HG02642 (cell line): ENCODE measurements at regions not wholly inside any gene's neighbourhood (a gene's known extent, or its start where the extent isn't known, plus 50 kb on each side); places are given as distances from the start of the nearest gene placed in this dataset.
"Not testable (repeated sequence)": the region's sequence is repeated elsewhere in the genome, so short reads cannot be mapped to it uniquely, and the experiment has no call there.

Experiments
- ATAC-seq: cut with Tn5 transposase; IDR thresholded peaks from one replicate; pipeline ENCODE4 v1.9.1; 2021; ENCODE audit warnings: mild to moderate bottlenecking; ENCODE audit not compliant: unreplicated experiment, poor library complexity

DNA sequence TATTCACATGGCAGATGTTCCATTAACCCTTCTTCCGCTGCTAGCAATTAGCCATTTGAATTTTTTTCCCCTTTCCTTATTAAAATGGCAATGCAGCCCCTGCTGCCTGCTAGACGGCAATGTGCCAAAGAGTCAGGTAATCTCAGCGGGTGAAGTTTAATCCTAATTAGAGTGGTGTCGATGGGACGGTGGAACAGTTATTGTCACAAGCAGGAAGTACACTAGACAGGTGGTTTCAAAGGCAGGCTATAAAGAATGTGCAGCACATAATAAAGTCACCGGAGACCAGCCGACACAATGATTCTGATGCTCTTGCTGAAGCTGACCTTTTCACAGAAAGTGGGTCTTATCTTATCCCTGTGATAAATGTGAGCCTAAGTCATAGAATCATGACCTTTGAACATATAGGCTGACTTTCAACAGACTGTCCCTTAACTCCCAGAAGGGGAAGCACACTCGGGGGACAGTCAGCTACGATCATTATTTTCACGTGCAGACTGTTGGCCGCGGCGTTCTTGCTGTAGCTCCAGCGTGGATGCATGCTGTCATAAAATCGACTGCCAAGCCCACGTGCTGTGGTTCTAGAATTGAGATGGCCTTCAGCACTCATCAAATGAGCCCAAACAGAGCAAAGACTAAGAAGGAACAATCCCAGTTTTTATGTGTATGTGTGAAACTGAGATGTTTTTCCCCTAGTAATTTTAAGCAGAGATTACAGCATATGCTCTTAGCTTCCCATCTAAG is 926.2 kb upstream of the SOX11 start:
- ATAC-seq, result no peak

DNA sequence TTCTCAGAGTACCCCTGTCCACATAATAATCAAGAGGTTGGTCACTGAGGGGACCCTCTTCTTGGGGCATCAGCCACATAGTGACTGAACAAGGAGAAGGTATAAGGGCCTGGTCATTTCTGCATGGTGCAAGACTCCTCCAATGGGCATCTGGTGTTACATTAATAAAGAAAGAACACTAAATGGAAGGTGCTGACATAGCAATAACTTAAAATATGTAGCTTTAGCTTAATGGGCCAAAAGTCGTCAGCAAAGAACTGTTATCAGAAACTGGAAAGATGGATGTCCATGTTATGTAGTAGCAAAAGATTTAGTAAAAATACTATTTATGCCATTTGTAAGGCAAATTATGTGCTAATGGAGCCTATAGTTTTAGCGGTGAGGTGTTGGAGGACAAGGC is 916.5 kb upstream of the SOX11 start:
- no peak for ATAC-seq

DNA sequence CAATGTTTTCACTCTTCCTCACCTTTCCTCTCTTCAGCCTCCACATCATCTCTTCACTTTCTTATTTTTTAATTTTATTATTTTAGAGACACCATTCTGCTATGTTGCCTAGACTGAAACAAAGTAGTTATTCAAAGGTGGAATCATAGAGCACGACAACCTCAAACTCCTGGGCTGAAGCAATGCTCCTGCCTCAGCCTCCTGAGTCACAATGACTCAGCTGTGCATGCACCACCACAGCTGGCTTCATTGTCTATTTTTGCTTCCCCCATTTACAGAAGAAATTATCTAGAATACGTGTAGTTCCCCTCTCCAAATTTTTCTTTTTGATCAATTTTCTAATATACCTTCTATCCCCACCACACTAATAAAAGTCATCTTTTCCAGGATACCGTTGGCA is 911.5 kb upstream of the SOX11 start:
- no peak for ATAC-seq

DNA sequence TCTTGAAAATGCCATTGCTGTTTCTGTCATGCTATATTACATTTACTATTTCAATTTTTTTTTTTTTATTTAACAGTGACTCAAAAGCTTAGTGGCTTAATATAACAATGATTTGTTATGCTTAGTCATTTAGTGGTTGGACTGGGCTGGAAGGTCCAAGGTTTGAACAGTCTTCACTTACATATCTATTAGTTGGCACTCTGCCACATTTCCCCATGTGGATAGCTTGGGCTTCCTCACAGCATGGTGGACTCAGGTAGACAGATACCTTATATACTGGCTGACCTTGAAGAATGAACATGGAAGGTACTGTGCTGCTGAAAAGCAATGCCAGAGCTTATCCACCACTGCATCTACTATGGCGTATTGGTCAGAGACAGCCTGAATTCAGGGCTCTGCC is 909.5 kb upstream of the SOX11 start:
- ATAC-seq, result no peak

DNA sequence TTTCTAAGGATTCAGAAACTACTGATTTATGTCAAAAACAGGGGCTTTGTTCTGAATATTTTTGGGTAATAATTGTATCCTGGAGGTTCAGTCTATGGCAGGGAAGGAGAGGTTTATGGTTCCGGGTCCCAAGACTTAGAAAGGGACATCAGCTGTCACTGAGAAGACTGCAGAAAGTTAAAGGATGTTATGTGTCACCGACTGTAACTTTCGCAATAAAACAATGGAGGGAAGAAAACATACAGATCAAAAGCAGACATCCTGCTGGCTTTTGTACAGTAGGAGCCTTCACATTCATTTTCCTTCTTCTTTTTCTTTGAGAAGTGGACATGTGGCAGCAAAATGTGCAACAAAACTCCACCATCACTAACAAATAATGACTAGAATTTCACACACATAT is 900.7 kb upstream of the SOX11 start:
- ATAC-seq, result no peak

DNA sequence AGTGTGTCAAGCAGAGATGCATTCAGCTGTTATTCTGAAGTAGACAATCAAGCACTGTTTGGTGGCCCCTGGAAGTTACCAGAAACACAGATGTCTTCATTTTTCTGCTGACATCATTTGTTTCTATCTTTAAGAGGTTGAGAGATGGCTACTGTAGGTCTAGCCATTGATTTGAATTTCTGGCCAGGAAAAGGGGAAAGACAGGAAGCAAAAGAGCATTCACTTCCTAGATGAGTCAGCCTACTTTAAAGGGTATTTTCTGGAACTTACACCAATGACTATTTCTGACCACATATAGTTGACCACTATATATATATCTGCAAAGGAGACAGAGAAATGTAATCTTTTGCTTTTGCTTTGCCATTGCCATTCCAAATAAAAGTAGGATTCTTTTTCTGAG is 900.1 kb upstream of the SOX11 start:
- ATAC-seq, result no peak

DNA sequence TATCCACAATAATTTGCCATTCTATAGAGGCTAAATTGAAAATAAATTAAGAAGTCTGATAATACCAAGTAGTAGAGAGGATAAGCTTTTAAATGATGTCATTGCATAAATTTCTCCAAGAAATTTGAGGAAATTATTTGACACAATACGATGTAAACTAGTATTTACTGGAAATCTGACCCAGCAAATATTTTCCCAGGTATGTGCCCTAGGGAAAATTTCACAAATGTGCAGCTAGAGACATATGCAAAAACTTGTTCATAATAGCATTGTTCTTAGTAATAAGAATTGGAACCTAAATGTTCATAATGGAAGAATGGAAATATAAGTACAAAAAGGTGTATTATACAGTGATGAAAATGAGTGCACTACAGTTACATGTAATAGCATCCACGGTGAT is 888.8 kb upstream of the SOX11 start:
- ATAC-seq, result no peak

DNA sequence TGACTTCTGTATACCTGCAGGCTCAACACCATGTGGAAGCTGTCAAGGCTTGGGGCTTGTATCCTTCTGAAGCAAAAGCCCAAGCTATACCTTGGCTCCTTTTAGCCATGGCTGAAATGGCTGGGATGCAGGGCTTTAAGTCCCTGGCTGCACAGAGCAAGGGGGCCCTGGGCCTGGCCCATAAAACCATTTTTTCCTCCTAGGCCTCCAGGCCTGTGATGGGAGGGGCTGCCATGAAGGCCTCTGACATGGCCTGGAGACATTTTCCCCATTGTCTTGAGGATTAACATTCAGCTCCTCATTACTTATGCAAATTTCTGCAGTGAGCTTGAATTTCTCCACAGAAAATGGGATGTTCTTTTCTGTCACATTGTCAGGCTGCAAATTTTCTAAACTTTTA is 878.0 kb upstream of the SOX11 start:
- ATAC-seq, result not testable (repeated sequence)

DNA sequence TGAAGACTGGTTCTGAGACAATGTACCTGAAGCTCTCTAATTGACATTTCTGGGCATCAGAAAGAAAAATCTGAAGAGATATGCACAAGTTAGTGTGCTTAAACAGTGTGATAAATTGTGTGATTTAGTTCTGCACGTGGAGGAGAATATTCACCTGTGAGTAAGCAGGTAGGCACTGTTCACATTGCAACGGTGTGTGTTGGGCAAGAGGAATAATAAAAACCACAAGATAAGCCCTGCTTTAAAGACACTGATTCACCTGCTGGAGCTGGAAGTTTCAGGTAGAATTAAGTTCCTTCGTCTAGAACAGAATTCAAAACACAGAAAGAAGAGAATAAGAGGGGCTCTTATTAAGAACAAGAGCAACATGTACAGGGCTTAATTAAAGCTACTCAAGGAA is 864.3 kb upstream of the SOX11 start:
- no peak for ATAC-seq

DNA sequence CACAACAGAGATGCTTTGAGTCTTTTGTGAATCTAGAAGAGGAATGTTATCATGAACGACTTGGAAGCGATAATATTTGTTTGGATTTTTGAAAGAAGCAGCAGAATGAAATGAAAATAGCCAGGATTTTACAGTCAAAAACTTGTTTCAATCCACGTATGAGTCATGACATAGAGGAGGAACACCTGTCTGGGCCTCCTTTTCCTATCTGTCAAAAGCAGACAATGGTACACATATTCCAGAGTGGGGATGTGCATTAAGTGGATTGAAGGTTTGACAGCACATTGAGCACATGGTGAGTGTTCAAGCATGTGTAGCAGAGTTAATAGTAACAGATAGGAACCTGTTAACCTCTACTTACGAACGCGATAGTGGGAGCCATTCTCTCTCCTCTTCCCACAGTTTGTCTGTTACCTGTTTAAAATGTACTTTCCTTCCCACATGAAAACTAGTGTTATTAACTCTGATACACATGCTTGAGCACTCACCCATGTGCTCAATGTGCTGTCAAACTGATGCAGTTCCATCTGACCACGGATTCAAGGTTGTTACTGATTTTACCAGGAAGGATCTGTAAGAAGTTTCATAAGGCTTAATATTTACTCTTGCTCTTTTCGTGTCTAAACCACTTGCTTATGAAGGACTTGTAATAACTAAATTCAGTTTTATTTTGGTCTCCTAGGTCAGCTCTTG is 863.4 kb upstream of the SOX11 start:
- no peak for ATAC-seq

DNA sequence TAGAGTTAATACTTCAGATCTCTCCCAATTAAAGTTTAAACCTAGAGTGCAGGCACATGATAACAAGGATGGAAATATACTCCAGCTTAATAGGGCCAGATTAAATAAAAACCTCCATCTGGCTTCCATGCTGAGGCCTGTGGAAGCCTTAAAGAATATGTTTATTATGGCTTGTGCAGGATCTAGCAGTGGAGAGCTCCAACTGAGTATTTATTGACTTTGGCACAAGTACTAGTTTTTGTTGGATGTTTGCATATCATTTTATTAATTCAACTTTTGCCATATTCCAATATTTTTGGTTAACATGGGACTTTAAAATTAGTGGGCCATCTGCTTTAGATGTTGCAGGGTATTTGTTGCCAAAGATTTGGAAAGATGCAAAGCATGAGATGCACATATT is 860.4 kb upstream of the SOX11 start:
- no peak for ATAC-seq

DNA sequence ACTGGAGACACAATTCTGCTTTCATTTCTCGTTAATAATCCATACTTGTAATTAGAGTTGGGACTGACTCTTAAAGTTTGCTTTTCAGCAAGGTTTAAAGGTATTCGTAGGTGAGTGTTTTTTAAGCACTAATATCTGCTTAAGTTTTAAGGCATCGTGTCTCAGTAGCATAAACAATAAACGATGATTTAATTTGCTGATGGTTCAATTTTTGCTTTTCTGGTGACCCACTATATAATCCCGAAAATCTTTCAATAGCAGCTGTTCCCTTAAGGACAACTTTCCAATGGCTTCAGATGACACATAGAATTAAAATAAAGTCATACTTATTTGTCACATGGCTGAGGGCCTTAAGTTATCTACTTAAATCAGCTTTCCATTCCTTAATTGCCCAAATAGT is 859.5 kb upstream of the SOX11 start:
- no peak for ATAC-seq

DNA sequence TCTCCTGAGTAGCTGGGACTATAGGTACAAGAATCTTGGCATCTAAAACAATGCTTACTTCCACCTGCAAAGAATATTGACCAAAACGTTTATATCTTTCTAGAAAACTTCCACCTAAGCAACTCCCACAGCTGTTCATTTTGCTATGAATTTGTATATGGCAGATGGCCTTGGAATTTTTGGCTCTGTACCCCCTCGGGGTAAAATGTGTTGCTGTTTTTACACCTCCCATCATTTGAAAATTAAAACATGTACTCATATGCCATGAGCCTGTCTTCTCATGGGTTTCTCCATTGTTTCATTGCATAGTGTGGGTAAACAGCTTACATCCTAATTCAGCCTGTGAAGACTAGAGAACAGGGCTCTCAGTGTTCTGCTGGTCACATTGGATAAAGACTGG is 853.6 kb upstream of the SOX11 start:
- ATAC-seq, result no peak

DNA sequence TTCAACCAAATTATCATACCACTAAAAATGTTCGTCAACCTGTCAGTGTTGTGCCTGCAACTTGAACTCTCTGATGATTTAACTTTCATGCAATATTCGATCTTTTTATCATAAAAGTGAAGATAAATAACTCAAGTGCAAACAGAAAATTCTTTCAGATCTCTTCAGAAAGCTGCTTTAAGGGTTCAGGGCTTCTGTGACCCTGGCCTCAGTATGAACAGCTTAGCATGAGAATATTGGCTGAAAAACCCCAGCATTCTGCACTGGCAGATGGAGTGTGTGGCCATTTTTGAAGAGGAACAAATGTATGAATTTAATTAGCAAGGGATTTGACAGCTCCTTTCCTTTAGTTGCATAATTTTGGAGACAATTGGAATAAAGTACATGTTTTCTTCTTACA is 851.4 kb upstream of the SOX11 start:
- no peak for ATAC-seq

DNA sequence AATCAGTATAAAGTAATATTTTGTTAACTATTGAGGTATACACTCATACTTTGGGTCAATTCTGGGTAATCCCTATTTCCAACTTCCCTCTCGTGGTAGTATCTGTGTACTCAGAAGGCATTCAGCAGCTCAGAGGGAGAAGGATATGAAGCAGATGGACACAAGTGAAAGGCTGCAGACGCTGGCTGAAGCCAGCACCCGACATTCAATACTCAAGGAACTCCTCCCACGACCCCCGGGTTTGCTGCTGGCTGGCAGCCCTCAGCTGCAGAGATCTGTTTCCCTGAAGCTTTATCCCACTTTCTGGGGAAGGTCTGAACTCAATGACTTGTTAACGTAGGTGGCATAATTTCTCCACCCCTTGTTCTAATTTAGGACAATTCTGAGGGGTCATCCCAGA is 847.3 kb upstream of the SOX11 start:
- ATAC-seq, result no peak

DNA sequence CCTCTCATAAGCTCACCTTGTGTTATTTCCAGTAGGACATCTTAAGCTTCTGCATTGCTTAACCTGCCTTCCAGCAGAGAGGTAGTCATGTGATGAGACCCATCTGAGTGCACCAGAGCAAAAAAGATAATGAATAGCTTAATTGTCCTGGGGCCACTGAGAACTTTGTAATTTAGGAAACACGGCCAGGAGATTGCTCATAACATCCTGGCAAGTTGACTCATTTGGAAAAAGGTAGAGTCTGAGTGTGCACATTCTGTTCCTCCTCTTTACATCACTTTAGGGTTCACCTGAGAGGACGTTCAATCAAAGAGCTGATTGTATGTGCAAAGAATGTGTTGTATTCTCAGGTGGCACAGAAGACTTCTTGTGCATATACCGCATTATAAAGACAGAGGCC is 830.2 kb upstream of the SOX11 start:
- no peak for ATAC-seq

DNA sequence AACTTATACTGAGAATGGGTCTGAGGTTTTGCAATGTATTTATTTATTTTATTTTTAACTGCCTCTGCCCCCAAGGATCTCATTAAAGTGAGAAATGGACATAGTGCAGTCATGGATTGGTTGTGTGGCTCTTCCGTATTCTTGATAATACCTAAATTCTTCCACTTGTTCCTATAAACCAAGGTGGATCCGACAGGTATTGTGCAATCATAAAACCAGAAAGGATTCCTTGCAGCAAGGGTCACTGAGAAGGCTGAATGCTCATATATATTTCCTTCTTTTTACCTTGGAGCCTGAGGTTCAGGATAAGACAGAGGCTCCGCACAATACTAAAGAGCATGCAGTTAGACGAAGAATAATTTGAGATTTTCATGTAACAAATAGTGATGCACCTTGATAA is 826.0 kb upstream of the SOX11 start:
- ATAC-seq, result no peak

DNA sequence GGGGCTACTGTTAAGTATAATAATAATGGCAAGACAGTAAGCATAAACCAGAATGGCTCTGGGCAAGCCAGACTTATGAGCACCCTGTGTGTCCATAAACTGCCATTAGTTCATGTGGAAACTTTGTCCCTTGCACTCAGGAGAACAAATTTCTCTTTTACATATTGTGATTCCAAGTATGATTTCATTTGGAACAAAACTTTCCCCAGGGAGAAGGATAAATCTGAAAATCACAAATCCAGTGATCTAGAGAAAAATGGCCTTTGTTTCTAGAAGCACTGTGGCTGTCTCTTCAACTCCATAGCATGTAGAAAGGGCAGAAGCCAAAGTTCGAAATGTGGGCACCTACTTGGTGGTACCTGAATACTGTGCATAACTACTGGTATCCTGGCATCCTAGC is 823.7 kb upstream of the SOX11 start:
- no peak for ATAC-seq

DNA sequence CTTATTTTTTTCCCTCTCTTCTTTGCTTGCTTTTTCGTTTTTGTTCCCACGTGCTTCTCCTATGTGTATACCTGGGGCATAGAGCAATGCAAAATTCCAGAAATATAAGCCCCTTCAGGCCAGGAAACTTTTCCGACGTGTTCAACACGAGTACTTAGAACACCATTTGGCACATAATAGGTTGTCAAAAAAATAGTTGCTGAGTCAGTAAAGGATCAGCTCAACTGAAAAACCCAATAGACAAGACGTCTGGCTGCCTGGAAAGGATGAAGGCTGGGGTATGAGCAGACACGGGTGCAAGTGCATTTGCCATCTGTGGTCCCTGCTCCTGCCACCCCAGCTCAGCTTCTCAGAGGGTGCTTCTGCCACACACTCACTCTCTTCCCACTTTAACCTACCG is 823.0 kb upstream of the SOX11 start:
- no peak for ATAC-seq

DNA sequence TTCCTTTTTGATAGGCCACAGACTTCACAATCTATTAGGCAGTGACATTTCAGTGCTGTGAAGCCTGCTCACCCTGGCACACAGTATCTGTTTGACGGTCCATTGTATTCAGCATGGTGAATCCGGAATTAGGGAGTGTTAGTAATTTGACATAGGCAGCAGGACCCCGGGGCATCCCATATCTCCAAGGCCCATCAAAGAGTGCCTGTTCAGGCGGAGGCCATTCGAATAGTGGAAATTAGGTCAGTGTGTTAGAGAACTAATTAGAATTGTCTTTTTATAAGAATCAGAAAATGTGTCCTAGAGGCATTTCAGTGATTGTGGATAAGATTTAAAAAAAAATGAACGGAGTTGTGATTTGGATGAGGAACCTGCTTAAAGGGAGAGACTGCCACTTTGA is 818.8 kb upstream of the SOX11 start:
- ATAC-seq, result no peak

DNA sequence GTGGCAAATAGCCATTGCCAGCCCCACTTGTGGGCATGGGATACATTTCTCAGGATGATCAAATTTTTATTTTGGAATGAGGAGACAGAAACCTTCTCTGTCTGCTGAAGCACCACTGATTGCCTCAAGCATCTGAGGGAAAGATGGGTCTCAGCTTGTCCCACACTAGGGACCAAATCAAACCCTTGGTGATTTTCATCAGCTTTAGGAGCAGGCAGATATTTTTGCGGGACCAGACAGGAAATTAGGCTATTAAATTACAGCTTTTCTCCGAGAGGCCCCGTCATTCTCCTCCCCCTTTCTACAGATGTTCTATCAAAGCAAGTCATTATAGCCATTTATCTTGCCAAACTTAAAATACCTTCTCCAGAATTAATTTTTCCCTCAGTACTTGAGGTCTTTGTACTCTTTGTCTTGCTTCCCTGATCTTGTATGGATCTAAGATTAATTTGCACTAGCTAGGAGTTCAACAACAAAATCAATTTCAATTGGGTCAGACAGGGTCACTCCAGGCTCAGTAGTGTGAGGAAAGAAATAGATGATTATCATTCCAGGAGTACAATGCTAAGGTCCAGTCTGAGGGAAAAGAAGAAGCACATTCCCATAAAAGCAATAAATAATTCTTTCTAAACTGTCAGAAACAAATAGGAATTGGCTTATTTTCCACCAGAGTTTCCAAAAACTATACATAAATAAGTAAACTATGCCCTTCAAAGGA is 818.1 kb upstream of the SOX11 start:
- ATAC-seq, result no peak

DNA sequence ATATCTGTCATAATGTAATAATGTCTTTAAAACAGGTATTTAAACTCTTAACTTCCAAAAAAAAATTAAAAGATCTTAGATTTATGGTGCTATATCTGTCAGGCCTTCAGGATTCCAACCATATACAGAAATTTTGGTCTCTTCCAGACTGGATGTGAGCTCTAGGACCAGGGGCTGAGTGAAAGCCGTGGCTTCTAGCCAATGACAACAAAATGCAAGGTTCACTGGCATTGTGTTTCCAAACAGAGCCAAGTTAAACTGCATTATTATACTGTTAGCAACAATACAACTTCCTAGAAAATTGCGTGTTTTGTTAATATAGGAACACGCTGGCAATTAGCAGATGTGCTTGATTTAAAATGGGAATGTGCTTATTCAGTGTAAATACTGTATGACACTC is 809.8 kb upstream of the SOX11 start:
- no peak for ATAC-seq
